Suppressor macrophage treated with lipopolysaccharide for 1 hour (primary cell): ENCODE measurements at regions not wholly inside any gene's neighbourhood (a gene's known extent, or its start where the extent isn't known, plus 50 kb on each side); places are given as distances from the start of the nearest gene placed in this dataset.
A peak's percentile ranks its signal among the peaks of the same experiment; 100 is the strongest.

Experiments
- DNase-seq, 3 donors: peaks; one replicate each; pipeline ENCODE4 v3.0.0-alpha.2; 2020 to 2022

GRCh38 chr6:56377295-56377694, 129.9 kb upstream of the COL21A1 start:
- DNase-seq: no peak

- no peak for DNase-seq
Observed at GRCh38 chr6:56375806-56376205, 128.4 kb upstream of the COL21A1 start.

GRCh38 chr6:56374841-56375369, 127.5 kb upstream of the COL21A1 start:
- no peak for DNase-seq

GRCh38 chr6:56372406-56372995, 125.1 kb upstream of the COL21A1 start:
- DNase-seq: peak; percentile 35 to 55 (median 42)

- peak; percentile 79 to 91 (median 87) for DNase-seq
Observed at GRCh38 chr6:56370561-56371211, 123.3 kb upstream of the COL21A1 start.

- DNase-seq: no peak
Observed at GRCh38 chr6:56370127-56370540, 122.8 kb upstream of the COL21A1 start.

- peak in 1 of 3 donors; percentile 33 for DNase-seq
Observed at GRCh38 chr6:56368491-56368890, 121.1 kb upstream of the COL21A1 start.

GRCh38 chr6:56366141-56366852, 118.9 kb upstream of the COL21A1 start:
- DNase-seq: no peak

GRCh38 chr6:56364827-56365339, 117.5 kb upstream of the COL21A1 start:
- DNase-seq: no peak

- no peak for DNase-seq
Observed at GRCh38 chr6:56364431-56364826, 117.0 kb upstream of the COL21A1 start.

GRCh38 chr6:56363796-56364430, 116.5 kb upstream of the COL21A1 start:
- no peak for DNase-seq

GRCh38 chr6:56361812-56362211, 114.4 kb upstream of the COL21A1 start:
- no peak for DNase-seq

GRCh38 chr6:56359201-56359899, 112.0 kb upstream of the COL21A1 start:
- peak; percentile 84 to 88 (median 85) for DNase-seq

- DNase-seq: no peak
Observed at GRCh38 chr6:56357616-56358373, 110.4 kb upstream of the COL21A1 start.

- DNase-seq: no peak
Observed at GRCh38 chr6:56356426-56356825, 109.0 kb upstream of the COL21A1 start.

GRCh38 chr6:56353860-56354259, 106.5 kb upstream of the COL21A1 start:
- DNase-seq: no peak

- DNase-seq: no peak
Observed at GRCh38 chr6:56350628-56351260, 103.4 kb upstream of the COL21A1 start.

- no peak for DNase-seq
Observed at GRCh38 chr6:56349194-56349593, 101.8 kb upstream of the COL21A1 start.

GRCh38 chr6:56348578-56348977, 101.2 kb upstream of the COL21A1 start:
- DNase-seq: no peak

GRCh38 chr6:56347526-56347925, 100.1 kb upstream of the COL21A1 start:
- no peak for DNase-seq

GRCh38 chr6:56346958-56347357, 99.6 kb upstream of the COL21A1 start:
- no peak for DNase-seq
